Neural cell (in vitro differentiated cells): ENCODE measurements at regions not wholly inside any gene's neighbourhood (a gene's known extent, or its start where the extent isn't known, plus 50 kb on each side); places are given as distances from the start of the nearest gene placed in this dataset.

ENCODE experiments used
- TAF1 ChIP-seq: IDR thresholded peaks from 2 replicates; pipeline ENCODE4 v1.6.1; 2012; ENCODE audit warnings: low read depth
- TF ChIP-seq, protein P1 (sequence below): fragments of 450-650 bp; IDR thresholded peaks from 2 replicates; pipeline ENCODE4 v1.5.1; 2014; ENCODE audit warnings: antibody characterized with exemption, mild to moderate bottlenecking, moderate library complexity; ENCODE audit not compliant: poor library complexity, severe bottlenecking

DNA sequence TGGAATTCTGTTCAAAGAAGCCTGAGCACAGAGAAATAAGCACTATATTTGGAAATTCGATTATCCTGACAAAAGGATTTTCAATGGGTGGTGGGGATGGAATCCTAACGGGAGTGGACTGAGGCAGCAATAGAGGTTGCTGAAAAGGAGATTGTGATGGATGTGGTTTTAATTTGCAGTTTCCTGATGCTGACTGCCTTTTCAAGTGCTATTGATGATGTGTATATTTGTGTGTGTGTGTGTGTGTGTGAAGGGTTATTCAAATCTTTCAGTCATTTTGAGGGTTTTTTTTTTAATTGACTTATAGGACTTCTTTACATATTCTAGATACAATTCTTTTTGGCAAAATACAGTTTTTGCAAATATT, 614.5 kb downstream of the HINT1 start:
- TF ChIP-seq TAF1: no peak
- TF ChIP-seq, protein P1, sequence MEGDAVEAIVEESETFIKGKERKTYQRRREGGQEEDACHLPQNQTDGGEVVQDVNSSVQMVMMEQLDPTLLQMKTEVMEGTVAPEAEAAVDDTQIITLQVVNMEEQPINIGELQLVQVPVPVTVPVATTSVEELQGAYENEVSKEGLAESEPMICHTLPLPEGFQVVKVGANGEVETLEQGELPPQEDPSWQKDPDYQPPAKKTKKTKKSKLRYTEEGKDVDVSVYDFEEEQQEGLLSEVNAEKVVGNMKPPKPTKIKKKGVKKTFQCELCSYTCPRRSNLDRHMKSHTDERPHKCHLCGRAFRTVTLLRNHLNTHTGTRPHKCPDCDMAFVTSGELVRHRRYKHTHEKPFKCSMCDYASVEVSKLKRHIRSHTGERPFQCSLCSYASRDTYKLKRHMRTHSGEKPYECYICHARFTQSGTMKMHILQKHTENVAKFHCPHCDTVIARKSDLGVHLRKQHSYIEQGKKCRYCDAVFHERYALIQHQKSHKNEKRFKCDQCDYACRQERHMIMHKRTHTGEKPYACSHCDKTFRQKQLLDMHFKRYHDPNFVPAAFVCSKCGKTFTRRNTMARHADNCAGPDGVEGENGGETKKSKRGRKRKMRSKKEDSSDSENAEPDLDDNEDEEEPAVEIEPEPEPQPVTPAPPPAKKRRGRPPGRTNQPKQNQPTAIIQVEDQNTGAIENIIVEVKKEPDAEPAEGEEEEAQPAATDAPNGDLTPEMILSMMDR: no peak
